Stomach (tissue), 8 donors: ENCODE measurements at regions not wholly inside any gene's neighbourhood (a gene's known extent, or its start where the extent isn't known, plus 50 kb on each side); places are given as distances from the start of the nearest gene placed in this dataset.

Experiments
- DNase-seq, 2 donors: peaks; one replicate each; pipeline versions ENCODE4 v3.0.0 to v3.0.0-alpha.2; 2013 to 2019
- H3K27ac ChIP-seq, 5 donors: fragments of 200-600 bp in 4 of 5; sonication (generic) in 4 of 5; one replicate each; pipeline ENCODE4 v1.5.1; 2013 to 2019; ENCODE audit warnings: mild to moderate bottlenecking in 1 of 5, moderate library complexity in 1 of 5
- H3K27me3 ChIP-seq, 3 donors: fragments of 200-600 bp; sonication (generic); one replicate each; pipeline ENCODE4 v1.5.1; 2017 to 2019; ENCODE audit warnings: mixed run types in 1 of 3
- H3K36me3 ChIP-seq, 4 donors: fragments of 200-600 bp; sonication (generic); 1 replicate in 3 of 4; 2 replicates in 1 of 4; pipeline ENCODE4 v1.5.1; 2016 to 2019
- H3K4me1 ChIP-seq, 4 donors: fragments of 200-600 bp; sonication (generic); one replicate each; pipeline ENCODE4 v1.5.1; 2016 to 2019
- H3K4me3 ChIP-seq, 4 donors: fragments of 200-600 bp; sonication (generic) in 3 of 4; one replicate each; pipeline ENCODE4 v1.5.1; 2016 to 2019; ENCODE audit warnings: mild to moderate bottlenecking in 1 of 4
- H3K9me3 ChIP-seq, 4 donors: fragments of 200-600 bp; sonication (generic); one replicate each; pipeline ENCODE4 v1.5.1; 2016 to 2019
- EP300 ChIP-seq: sonication (generic); formaldehyde crosslinking; IDR thresholded peaks from one replicate; pipeline ENCODE4 v1.6.1; 2017; ENCODE audit warnings: antibody characterized with exemption
- POLR2A ChIP-seq, 4 donors: fragments of 450-650 bp; IDR thresholded peaks; one replicate each; pipeline ENCODE4 v1.6.1; 2016; ENCODE audit warnings: antibody characterized with exemption in 4 of 4, control low read depth in 2 of 4, mild to moderate bottlenecking in 1 of 4, moderate library complexity in 1 of 4
- POLR2AphosphoS5 ChIP-seq, 3 donors: sonication (generic); formaldehyde crosslinking; IDR thresholded peaks; one replicate each; pipeline ENCODE4 v1.6.1; 2016; ENCODE audit warnings: antibody characterized with exemption in 3 of 3
- WGBS, 5 donors: extraction: QIAGEN DNeasy Blood & Tissue Kit in 3 of 5; methylation state at CpG; one replicate each; pipeline versions ENCODE4 v1.1.5 to v1.1.7; 2013 to 2018; 5-methylcytosine and 5-hydroxymethylcytosine counted together
- intact Hi-C: fragments of 100-400 bp; cut with DNase I; formaldehyde crosslinking; loops from one replicate; pipeline ENCODE4 v1.15.1; 2023; ENCODE audit warnings: low total_unique reads
- TF ChIP-seq, protein P1 (sequence below), 7 experiments: fragments of 450-650 bp in 4 of 7; fragments of 200-600 bp in 3 of 7; sonication (generic) in 3 of 7; IDR thresholded peaks; one replicate each; pipeline ENCODE4 v1.5.1; 2016 to 2019; ENCODE audit warnings: antibody characterized with exemption in 7 of 7, control low read depth in 2 of 7, mild to moderate bottlenecking in 1 of 7
- donor health status: healthy with polysubstance abuse.
- donor health status: Bipolar disorder and iron deficiency.
- donor health status: healthy.

- no peaks in the 10 kb centered on the region for H3K36me3 ChIP-seq
- H3K9me3 ChIP-seq = no peaks in the 10 kb centered on the region
- no peaks in the 10 kb centered on the region for H3K27me3 ChIP-seq
- TF ChIP-seq, protein P1, sequence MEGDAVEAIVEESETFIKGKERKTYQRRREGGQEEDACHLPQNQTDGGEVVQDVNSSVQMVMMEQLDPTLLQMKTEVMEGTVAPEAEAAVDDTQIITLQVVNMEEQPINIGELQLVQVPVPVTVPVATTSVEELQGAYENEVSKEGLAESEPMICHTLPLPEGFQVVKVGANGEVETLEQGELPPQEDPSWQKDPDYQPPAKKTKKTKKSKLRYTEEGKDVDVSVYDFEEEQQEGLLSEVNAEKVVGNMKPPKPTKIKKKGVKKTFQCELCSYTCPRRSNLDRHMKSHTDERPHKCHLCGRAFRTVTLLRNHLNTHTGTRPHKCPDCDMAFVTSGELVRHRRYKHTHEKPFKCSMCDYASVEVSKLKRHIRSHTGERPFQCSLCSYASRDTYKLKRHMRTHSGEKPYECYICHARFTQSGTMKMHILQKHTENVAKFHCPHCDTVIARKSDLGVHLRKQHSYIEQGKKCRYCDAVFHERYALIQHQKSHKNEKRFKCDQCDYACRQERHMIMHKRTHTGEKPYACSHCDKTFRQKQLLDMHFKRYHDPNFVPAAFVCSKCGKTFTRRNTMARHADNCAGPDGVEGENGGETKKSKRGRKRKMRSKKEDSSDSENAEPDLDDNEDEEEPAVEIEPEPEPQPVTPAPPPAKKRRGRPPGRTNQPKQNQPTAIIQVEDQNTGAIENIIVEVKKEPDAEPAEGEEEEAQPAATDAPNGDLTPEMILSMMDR (IDR thresholded peaks at IDR 0.05) = no peak
- TF ChIP-seq POLR2A (IDR thresholded peaks at IDR 0.05) (no peak), EP300 (no peak), POLR2AphosphoS5 (IDR thresholded peaks at IDR 0.05) (no peak)
- no peak overlapping the region for H3K4me3 ChIP-seq
- 52 to 62% (median 56%) methylated on average over 7 of the region's 7 CpGs for WGBS, 5 donors
- intact Hi-C loops = no loop called here
- DNase-seq = peak in 1 of 2 donors; percentile 30
- no peak overlapping the region for H3K27ac ChIP-seq
- peaks cover 0 to 13% (median 5%) of the 10 kb centered on the region in 4 donors for H3K4me1 ChIP-seq
Observed at GRCh38 chr7:116417593-116418345, 81.8 kb upstream of the CAV2 start.

DNA sequence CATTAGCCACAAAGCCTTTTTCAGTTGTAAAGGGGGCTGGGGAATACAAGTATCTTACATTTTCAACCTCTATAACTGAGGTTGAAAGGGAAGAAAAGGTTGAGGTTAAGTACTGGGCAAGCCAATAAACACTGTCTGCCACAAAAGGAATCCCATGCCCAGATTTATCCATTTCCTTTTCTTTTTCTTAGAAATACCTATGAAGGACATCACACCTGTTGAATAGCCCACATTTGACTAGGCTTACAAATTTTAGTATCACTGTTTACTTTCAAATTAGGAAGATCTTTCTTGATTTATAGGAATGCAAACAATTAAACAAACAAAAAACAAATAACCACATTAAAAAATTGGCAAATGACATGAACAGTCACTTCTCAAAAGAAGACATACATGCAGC lies 81.0 kb upstream of the CAV2 start:
- no peak for DNase-seq
- no peak overlapping the region for H3K27ac ChIP-seq
- H3K27me3 ChIP-seq = no peaks in the 10 kb centered on the region
- intact Hi-C loops = no loop called here
- no peak for TF ChIP-seq POLR2A (IDR thresholded peaks at IDR 0.05)
- TF ChIP-seq, protein P1 (IDR thresholded peaks at IDR 0.05) = no peak
- no peak for TF ChIP-seq POLR2AphosphoS5 (IDR thresholded peaks at IDR 0.05)
- TF ChIP-seq EP300 = no peak
- H3K4me1 ChIP-seq = peaks cover 0 to 17% (median 8%) of the 10 kb centered on the region in 4 donors
- no peaks in the 10 kb centered on the region for H3K9me3 ChIP-seq
- no peak overlapping the region for H3K4me3 ChIP-seq
- no peaks in the 10 kb centered on the region for H3K36me3 ChIP-seq

DNA sequence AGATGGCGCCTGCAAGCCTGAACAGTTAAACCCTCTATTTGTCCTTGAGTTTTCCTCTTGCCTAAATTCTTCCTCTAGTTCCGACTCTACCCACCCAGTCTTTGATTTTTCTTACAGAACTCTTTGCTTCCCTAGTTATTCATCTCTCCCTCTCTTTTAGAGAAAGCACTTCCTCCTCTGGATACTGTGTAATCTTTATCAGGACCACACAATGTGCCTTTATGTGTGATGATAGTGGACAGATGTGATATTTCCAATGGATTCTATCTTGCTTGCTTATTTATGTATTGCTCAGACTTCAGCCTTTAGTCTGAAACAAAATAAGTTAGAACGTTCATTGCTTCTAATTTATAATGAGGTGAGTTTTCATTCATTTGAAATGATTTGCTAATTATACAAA lies 79.5 kb upstream of the CAV2 start:
- no peaks in the 10 kb centered on the region for H3K9me3 ChIP-seq
- H3K4me3 ChIP-seq = no peak overlapping the region
- H3K36me3 ChIP-seq = no peaks in the 10 kb centered on the region
- H3K27ac ChIP-seq = no peak overlapping the region
- no peak for TF ChIP-seq EP300
- TF ChIP-seq, protein P1 (IDR thresholded peaks at IDR 0.05) = no peak
- no peak for TF ChIP-seq POLR2AphosphoS5 (IDR thresholded peaks at IDR 0.05)
- TF ChIP-seq POLR2A (IDR thresholded peaks at IDR 0.05) = no peak
- intact Hi-C loops = no loop called here
- 79 to 84% (median 82%) methylated on average over 3 of the region's 3 CpGs for WGBS, 5 donors
- H3K4me1 ChIP-seq = peaks cover 0 to 17% (median 8%) of the 10 kb centered on the region in 4 donors
- H3K27me3 ChIP-seq = no peaks in the 10 kb centered on the region
- DNase-seq = no peak

DNA sequence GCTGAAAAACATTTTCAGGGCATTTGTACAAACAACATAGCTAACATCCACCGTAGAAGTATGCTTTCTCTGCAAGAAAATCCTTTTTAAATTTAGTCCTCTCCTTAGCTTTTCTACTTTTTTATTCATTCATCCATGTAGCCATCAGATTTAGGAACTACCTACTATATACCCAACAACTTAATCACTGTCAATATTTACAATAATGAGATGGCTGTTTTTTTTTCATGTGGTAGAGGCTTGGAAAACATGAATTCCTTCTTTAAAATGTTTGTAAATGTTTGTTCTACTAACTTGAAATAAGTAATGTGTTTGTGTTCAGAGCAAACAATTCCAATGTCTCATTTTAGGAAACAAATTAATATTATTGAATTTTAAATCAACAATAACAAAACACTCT lies 78.2 kb upstream of the CAV2 start:
- H3K36me3 ChIP-seq = no peaks in the 10 kb centered on the region
- H3K27me3 ChIP-seq = no peaks in the 10 kb centered on the region
- TF ChIP-seq POLR2AphosphoS5 (IDR thresholded peaks at IDR 0.05) = no peak
- TF ChIP-seq POLR2A (IDR thresholded peaks at IDR 0.05) = no peak
- TF ChIP-seq, protein P1 (IDR thresholded peaks at IDR 0.05) = no peak
- no peak for TF ChIP-seq EP300
- WGBS, 5 donors = 70 to 91% (median 78%) methylated on average over 1 of the region's 1 CpG
- H3K27ac ChIP-seq = no peak overlapping the region
- H3K9me3 ChIP-seq = no peaks in the 10 kb centered on the region
- DNase-seq = no peak
- intact Hi-C loops = no loop called here
- H3K4me3 ChIP-seq = no peak overlapping the region
- peaks cover 0 to 23% (median 10%) of the 10 kb centered on the region in 4 donors for H3K4me1 ChIP-seq
